Peyer's patch (tissue), 4 donors: ENCODE measurements at regions not wholly inside any gene's neighbourhood (a gene's known extent, or its start where the extent isn't known, plus 50 kb on each side); places are given as distances from the start of the nearest gene placed in this dataset.

Experiments
- CTCF ChIP-seq, 6 experiments: fragments of 450-650 bp in 4 of 6; fragments of 200-600 bp in 2 of 6; sonication (generic) in 1 of 6; IDR thresholded peaks; one replicate each; pipeline ENCODE4 v1.5.1; 2017 to 2019; ENCODE audit warnings: antibody characterized with exemption in 6 of 6, mild to moderate bottlenecking in 3 of 6, moderate library complexity in 1 of 6
- POLR2A ChIP-seq, 2 donors: fragments of 450-650 bp; IDR thresholded peaks; one replicate each; pipeline ENCODE4 v1.5.1; 2017; ENCODE audit warnings: antibody characterized with exemption in 2 of 2, mild to moderate bottlenecking in 2 of 2, moderate library complexity in 2 of 2

GRCh38 chr10:123553810-123554430 lies 112.2 kb upstream of the GPR26 start:
- TF ChIP-seq CTCF (IDR thresholded peaks at IDR 0.05) (no peak), POLR2A (IDR thresholded peaks at IDR 0.05) (no peak)
